Mesenchymal stem cell (in vitro differentiated cells and primary cell): ENCODE measurements at regions not wholly inside any gene's neighbourhood (a gene's known extent, or its start where the extent isn't known, plus 50 kb on each side); places are given as distances from the start of the nearest gene placed in this dataset.
"Not testable (repeated sequence)": the region's sequence is repeated elsewhere in the genome, so short reads cannot be mapped to it uniquely, and the experiment has no call there.

Source experiments
- DNase-seq: peaks from one replicate; pipeline ENCODE4 v3.0.0-alpha.2; 2013
- H2AFZ ChIP-seq: one replicate; pipeline ENCODE4 v1.6.1; 2013; ENCODE audit warnings: low read depth, mild to moderate bottlenecking, control low read depth, inconsistent platforms, low read length, moderate library complexity
- H2AK5ac ChIP-seq: 2 replicates; pipeline ENCODE4 v1.6.1; 2013; ENCODE audit warnings: low read length, moderate library complexity, mild to moderate bottlenecking, inconsistent platforms; ENCODE audit not compliant: severe bottlenecking
- H2BK120ac ChIP-seq: one replicate; pipeline ENCODE4 v1.6.1; 2013; ENCODE audit warnings: low read depth, mild to moderate bottlenecking, inconsistent platforms, low read length, moderate library complexity
- H2BK12ac ChIP-seq, 2 experiments: one replicate each; pipeline ENCODE4 v1.6.1; 2013; ENCODE audit warnings: inconsistent platforms in 2 of 2, low read length in 2 of 2, mild to moderate bottlenecking in 2 of 2, moderate library complexity in 2 of 2, control low read depth in 1 of 2
- H2BK15ac ChIP-seq: one replicate; pipeline ENCODE4 v1.6.1; 2013; ENCODE audit warnings: mild to moderate bottlenecking, low read depth, inconsistent platforms; ENCODE audit not compliant: poor library complexity, severe bottlenecking
- H2BK5ac ChIP-seq: 2 replicates; pipeline ENCODE4 v1.6.1; 2013; ENCODE audit warnings: low read depth, mild to moderate bottlenecking, low read length, control low read depth, inconsistent platforms; ENCODE audit not compliant: poor library complexity, severe bottlenecking
- H3K14ac ChIP-seq, 2 experiments: one replicate each; pipeline ENCODE4 v1.6.1; 2013; ENCODE audit warnings: inconsistent platforms in 2 of 2, low read length in 2 of 2, control low read depth in 1 of 2, mild to moderate bottlenecking in 1 of 2, moderate library complexity in 1 of 2
- H3K18ac ChIP-seq, 2 experiments: one replicate each; pipeline ENCODE4 v1.6.1; 2013; ENCODE audit warnings: inconsistent platforms in 2 of 2, low read length in 2 of 2, control low read depth in 1 of 2, low read depth in 1 of 2, mild to moderate bottlenecking in 1 of 2
- H3K23ac ChIP-seq, 2 experiments: one replicate each; pipeline ENCODE4 v1.6.1; 2013; ENCODE audit warnings: inconsistent platforms in 2 of 2, low read length in 2 of 2, mild to moderate bottlenecking in 2 of 2, moderate library complexity in 2 of 2, control low read depth in 1 of 2
- H3K27ac ChIP-seq: 2 replicates; pipeline ENCODE4 v1.5.1; 2013; ENCODE audit warnings: mild to moderate bottlenecking, moderate library complexity, low read length, control low read depth, inconsistent platforms; ENCODE audit not compliant: poor library complexity, severe bottlenecking
- H3K27me3 ChIP-seq, 2 experiments: 2 replicates each; pipeline versions ENCODE4 v1.6.1 to v1.7.0; 2013; ENCODE audit warnings: low read length in 2 of 2, mild to moderate bottlenecking in 2 of 2, moderate library complexity in 2 of 2, control low read depth in 1 of 2, inconsistent platforms in 1 of 2; ENCODE audit not compliant: control insufficient read depth in 1 of 2, insufficient read depth in 1 of 2
- H3K36me3 ChIP-seq, 2 experiments: 2 replicates each; pipeline versions ENCODE4 v1.6.1 to v1.7.0; 2013; ENCODE audit warnings: low read length in 2 of 2, control low read depth in 1 of 2, inconsistent platforms in 1 of 2, low read depth in 1 of 2, mild to moderate bottlenecking in 1 of 2; ENCODE audit not compliant: insufficient read depth in 2 of 2, control insufficient read depth in 1 of 2
- H3K4ac ChIP-seq, 2 experiments: one replicate each; pipeline ENCODE4 v1.6.1; 2013; ENCODE audit warnings: inconsistent platforms in 2 of 2, low read length in 2 of 2, mild to moderate bottlenecking in 2 of 2, moderate library complexity in 2 of 2, control low read depth in 1 of 2, low read depth in 1 of 2
- H3K4me1 ChIP-seq: 2 replicates; pipeline ENCODE4 v1.6.1; 2013; ENCODE audit warnings: low read depth, low read length, control low read depth; ENCODE audit not compliant: control insufficient read depth, insufficient read depth
- H3K4me2 ChIP-seq: 2 replicates; pipeline ENCODE4 v1.6.1; 2013; ENCODE audit warnings: low read length, mild to moderate bottlenecking, inconsistent platforms; ENCODE audit not compliant: poor library complexity, severe bottlenecking
- H3K4me3 ChIP-seq, 2 experiments: 2 replicates each; pipeline versions ENCODE4 v1.5.1 to v1.7.0; 2013; ENCODE audit warnings: low read length in 2 of 2, mild to moderate bottlenecking in 2 of 2, control low read depth in 1 of 2, low read depth in 1 of 2; ENCODE audit not compliant: insufficient read depth in 1 of 2
- H3K79me1 ChIP-seq: replicated peaks from 2 replicates; pipeline ENCODE4 v1.6.1; 2013; ENCODE audit warnings: mild to moderate bottlenecking, control low read depth, low read length, inconsistent platforms; ENCODE audit not compliant: poor library complexity, severe bottlenecking
- H3K9ac ChIP-seq: 2 replicates; pipeline ENCODE4 v1.7.0; 2013; ENCODE audit warnings: mild to moderate bottlenecking, low read length, moderate library complexity
- H3K9me3 ChIP-seq: 2 replicates; pipeline ENCODE4 v1.7.0; 2013; ENCODE audit warnings: mild to moderate bottlenecking, low read length; ENCODE audit not compliant: control insufficient read depth
- H4K8ac ChIP-seq: one replicate; pipeline ENCODE4 v1.6.1; 2013; ENCODE audit warnings: inconsistent platforms, mild to moderate bottlenecking, low read length, moderate library complexity
- H4K91ac ChIP-seq: one replicate; pipeline ENCODE4 v1.6.1; 2013; ENCODE audit warnings: mild to moderate bottlenecking, low read length, inconsistent platforms
- WGBS: methylation state at CpG from one replicate; pipeline ENCODE4 v1.1.7; 2013; ENCODE audit warnings: mixed read lengths; 5-methylcytosine and 5-hydroxymethylcytosine counted together

GRCh38 chr10:80964179-80964578 lies 426.5 kb downstream of the SH2D4B start:
- no peaks in the 10 kb centered on the region for H3K79me1 ChIP-seq
- H3K14ac ChIP-seq, result no peak overlapping the region
- H3K4me2 ChIP-seq, result no peak overlapping the region
- no peak overlapping the region for H2BK5ac ChIP-seq
- no peak overlapping the region for H4K8ac ChIP-seq
- no peak overlapping the region for H2BK120ac ChIP-seq
- 56% methylated on average over 1 of the region's 2 CpGs for WGBS
- H4K91ac ChIP-seq, result no peak overlapping the region
- no peaks in the 10 kb centered on the region for H3K4me1 ChIP-seq
- DNase-seq, result no peak
- H3K9ac ChIP-seq, result no peak overlapping the region
- no peak overlapping the region for H2BK12ac ChIP-seq
- H3K4me3 ChIP-seq, result no peak overlapping the region
- no peaks in the 10 kb centered on the region for H3K9me3 ChIP-seq
- H3K4ac ChIP-seq, result no peak overlapping the region
- no peaks in the 10 kb centered on the region for H3K36me3 ChIP-seq
- no peaks in the 10 kb centered on the region for H3K27me3 ChIP-seq
- H3K23ac ChIP-seq, result no peak overlapping the region
- no peak overlapping the region for H2AFZ ChIP-seq
- no peak overlapping the region for H3K18ac ChIP-seq
- no peak overlapping the region for H3K27ac ChIP-seq
- H2BK15ac ChIP-seq, result no peak overlapping the region
- no peak overlapping the region for H2AK5ac ChIP-seq

- H3K18ac ChIP-seq, result no peak overlapping the region
- no peak overlapping the region for H2BK5ac ChIP-seq
- no peaks in the 10 kb centered on the region for H3K27me3 ChIP-seq
- no peak overlapping the region for H3K4me2 ChIP-seq
- H2BK12ac ChIP-seq, result no peak overlapping the region
- H3K9ac ChIP-seq, result no peak overlapping the region
- H2BK120ac ChIP-seq, result no peak overlapping the region
- no peak overlapping the region for H2AFZ ChIP-seq
- no peak overlapping the region for H3K23ac ChIP-seq
- DNase-seq, result no peak
- 94% methylated on average over 2 of the region's 3 CpGs for WGBS
- no peak overlapping the region for H3K14ac ChIP-seq
- no peaks in the 10 kb centered on the region for H3K9me3 ChIP-seq
- no peak overlapping the region for H3K4me3 ChIP-seq
- no peak overlapping the region for H4K8ac ChIP-seq
- H3K36me3 ChIP-seq, result no peaks in the 10 kb centered on the region
- H3K79me1 ChIP-seq, result no peaks in the 10 kb centered on the region
- H3K27ac ChIP-seq, result no peak overlapping the region
- H3K4ac ChIP-seq, result no peak overlapping the region
- H2BK15ac ChIP-seq, result no peak overlapping the region
- no peak overlapping the region for H4K91ac ChIP-seq
- no peak overlapping the region for H2AK5ac ChIP-seq
- no peaks in the 10 kb centered on the region for H3K4me1 ChIP-seq
Observed at GRCh38 chr10:80964955-80965614, 427.4 kb downstream of the SH2D4B start.

GRCh38 chr10:80966326-80966986 lies 428.8 kb downstream of the SH2D4B start:
- Histone ChIP-seq H3K23ac (no peak overlapping the region), H2AFZ (no peak overlapping the region), H3K9ac (no peak overlapping the region), H4K8ac (no peak overlapping the region), H3K9me3 (peaks cover 3% of the 10 kb centered on the region), H3K14ac (no peak overlapping the region), H3K79me1 (no peaks in the 10 kb centered on the region), H3K4me1 (no peaks in the 10 kb centered on the region), H3K18ac (no peak overlapping the region), H2BK5ac (no peak overlapping the region), H3K27me3 (no peaks in the 10 kb centered on the region), H3K4me3 (no peak overlapping the region), H2BK12ac (no peak overlapping the region), H3K4ac (no peak overlapping the region), H4K91ac (no peak overlapping the region), H2AK5ac (no peak overlapping the region), H2BK15ac (no peak overlapping the region), H3K27ac (no peak overlapping the region), H3K4me2 (no peak overlapping the region), H2BK120ac (no peak overlapping the region), H3K36me3 (no peaks in the 10 kb centered on the region)
- no peak for DNase-seq
- 57% methylated on average over 2 of the region's 3 CpGs for WGBS

- H2AK5ac ChIP-seq, H3K4me2 ChIP-seq, H4K91ac ChIP-seq, H3K23ac ChIP-seq, H3K4ac ChIP-seq, H3K4me3 ChIP-seq, H3K4me1 ChIP-seq, H4K8ac ChIP-seq, H3K36me3 ChIP-seq, H2BK12ac ChIP-seq, H3K14ac ChIP-seq, H3K9ac ChIP-seq, H2BK5ac ChIP-seq, H2BK120ac ChIP-seq, H3K79me1 ChIP-seq, H3K27me3 ChIP-seq, H3K27ac ChIP-seq, H2AFZ ChIP-seq, DNase-seq, H3K9me3 ChIP-seq, H3K18ac ChIP-seq, H2BK15ac ChIP-seq: not testable (repeated sequence)
- WGBS, result 91% methylated on average over 4 of the region's 4 CpGs
Observed at GRCh38 chr10:80967357-80967756, 429.7 kb downstream of the SH2D4B start.
